ENCODE measurements at regions not wholly inside any gene's neighbourhood (a gene's known extent, or its start where the extent isn't known, plus 50 kb on each side); places are given as distances from the start of the nearest gene placed in this dataset.

GRCh38 chr2:8472545-8473323 is 209.1 kb upstream of the ID2 start:
- TF ChIP-seq POLR2A (IDR thresholded peaks at IDR 0.05) (no peak), CTCF (IDR thresholded peaks at IDR 0.05 in 4 of 5, conservative IDR thresholded peaks at IDR 0.05 in 1 of 5) (no peak)
